ENCODE measurements at regions not wholly inside any gene's neighbourhood (a gene's known extent, or its start where the extent isn't known, plus 50 kb on each side); places are given as distances from the start of the nearest gene placed in this dataset.

DNA sequence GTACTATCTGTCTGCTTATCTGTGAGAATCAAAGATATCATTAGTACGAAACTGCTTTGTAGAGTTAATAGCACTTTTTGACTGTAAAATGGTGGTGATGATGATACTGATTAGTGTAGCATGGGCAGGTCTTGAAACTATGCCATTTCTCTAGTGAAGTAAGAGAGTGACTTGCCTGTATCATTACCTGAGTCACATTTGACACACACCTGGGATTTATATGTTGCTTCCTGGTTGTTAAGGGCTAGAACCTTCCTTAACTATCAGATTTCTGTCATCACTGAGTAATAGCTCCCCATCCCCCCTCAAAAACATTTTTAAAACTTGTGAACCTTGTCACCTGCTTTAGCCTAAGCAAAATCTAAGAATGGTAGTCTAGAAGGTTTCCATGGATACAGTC lies 135.6 kb upstream of the RORB start:
- BruUV-seq (replicated peaks), result no TSS peak

More for the DNA sequence above, 135.6 kb upstream of the RORB start:
- H3K9me1 ChIP-seq (replicated peaks; ENCODE audit: control insufficient read depth, extremely low read depth, insufficient read depth, low read length), result no peaks in the 10 kb centered on the region
- FAIRE-seq (no peak), DNase-seq (ENCODE audit: low read depth, low spot score) (no peak)
- no peak overlapping the region for H3K9ac ChIP-seq (replicated peaks; ENCODE audit: extremely low read depth, insufficient read depth, low read length)
- H3K79me2 ChIP-seq (ENCODE audit: control insufficient read depth, insufficient read depth, low read length), result no peaks in the 10 kb centered on the region
- H4K20me1 ChIP-seq (replicated peaks; ENCODE audit: control insufficient read depth, extremely low read depth, insufficient read depth, low read length), result no peaks in the 10 kb centered on the region
- TF ChIP-seq POLR2AphosphoS5 (IDR thresholded peaks at IDR 0.05; ENCODE audit: insufficient read depth, low read depth, low read length), result no peak
- TF ChIP-seq, protein P1, sequence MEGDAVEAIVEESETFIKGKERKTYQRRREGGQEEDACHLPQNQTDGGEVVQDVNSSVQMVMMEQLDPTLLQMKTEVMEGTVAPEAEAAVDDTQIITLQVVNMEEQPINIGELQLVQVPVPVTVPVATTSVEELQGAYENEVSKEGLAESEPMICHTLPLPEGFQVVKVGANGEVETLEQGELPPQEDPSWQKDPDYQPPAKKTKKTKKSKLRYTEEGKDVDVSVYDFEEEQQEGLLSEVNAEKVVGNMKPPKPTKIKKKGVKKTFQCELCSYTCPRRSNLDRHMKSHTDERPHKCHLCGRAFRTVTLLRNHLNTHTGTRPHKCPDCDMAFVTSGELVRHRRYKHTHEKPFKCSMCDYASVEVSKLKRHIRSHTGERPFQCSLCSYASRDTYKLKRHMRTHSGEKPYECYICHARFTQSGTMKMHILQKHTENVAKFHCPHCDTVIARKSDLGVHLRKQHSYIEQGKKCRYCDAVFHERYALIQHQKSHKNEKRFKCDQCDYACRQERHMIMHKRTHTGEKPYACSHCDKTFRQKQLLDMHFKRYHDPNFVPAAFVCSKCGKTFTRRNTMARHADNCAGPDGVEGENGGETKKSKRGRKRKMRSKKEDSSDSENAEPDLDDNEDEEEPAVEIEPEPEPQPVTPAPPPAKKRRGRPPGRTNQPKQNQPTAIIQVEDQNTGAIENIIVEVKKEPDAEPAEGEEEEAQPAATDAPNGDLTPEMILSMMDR (IDR thresholded peaks at IDR 0.05; ENCODE audit: extremely low read depth in 1 of 2, insufficient read depth in 1 of 2, low read depth in 1 of 2, low read length in 2 of 2), result no peak
- no peak for TF ChIP-seq GATA2 (IDR thresholded peaks at IDR 0.05; ENCODE audit: insufficient read depth, insufficient read length, low read depth, low read length)
- no peak for TF ChIP-seq EZH2 (IDR thresholded peaks at IDR 0.05; ENCODE audit: borderline replicate concordance, low read depth, low read length, severe bottlenecking)
- no peak for TF ChIP-seq MYC (IDR thresholded peaks at IDR 0.05; ENCODE audit: low read depth, low read length)
- TF ChIP-seq FOS (IDR thresholded peaks at IDR 0.05; ENCODE audit: borderline replicate concordance, insufficient read depth, low read length), result no peak
- TF ChIP-seq, protein P2, sequence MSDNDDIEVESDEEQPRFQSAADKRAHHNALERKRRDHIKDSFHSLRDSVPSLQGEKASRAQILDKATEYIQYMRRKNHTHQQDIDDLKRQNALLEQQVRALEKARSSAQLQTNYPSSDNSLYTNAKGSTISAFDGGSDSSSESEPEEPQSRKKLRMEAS (IDR thresholded peaks at IDR 0.05; ENCODE audit: insufficient read depth, insufficient read length), result no peak
- no peak for TF ChIP-seq JUN (IDR thresholded peaks at IDR 0.05; ENCODE audit: borderline replicate concordance, insufficient read depth, insufficient read length, low read depth)
- TF ChIP-seq POLR2A (IDR thresholded peaks at IDR 0.05; ENCODE audit: low read depth, low read length), result no peak
- no peak overlapping the region for H2AFZ ChIP-seq (ENCODE audit: low read depth, low read length)
- H3K4me3 ChIP-seq (replicated peaks in 1 of 3; ENCODE audit: insufficient read depth in 1 of 3, low read depth in 1 of 3, low read length in 3 of 3), result no peak overlapping the region
- dilution Hi-C loops (cut with MboI; ENCODE audit: extremely low pct_ligation_motif_present, low sequenced_read_pairs) (no loop called here), intact Hi-C loops (cut with micrococcal nuclease) (no loop called here)
- H3K27ac ChIP-seq (ENCODE audit: insufficient read depth, low read depth, low read length), result no peak overlapping the region
- H3K4me1 ChIP-seq (ENCODE audit: control insufficient read depth, extremely low read depth, insufficient read depth, low read length), result no peaks in the 10 kb centered on the region
- H3K27me3 ChIP-seq (ENCODE audit: control insufficient read depth in 2 of 2, insufficient read depth in 2 of 2, low read length in 2 of 2), result no peaks in the 10 kb centered on the region
- no peak overlapping the region for H3K4me2 ChIP-seq (ENCODE audit: insufficient read depth, low read length)
- ChIA-PET POLR2A (no interaction called here), CTCF (no interaction called here)
- no peaks in the 10 kb centered on the region for H3K9me3 ChIP-seq (replicated peaks; ENCODE audit: control insufficient read depth, insufficient read depth, low read length)
- no peaks in the 10 kb centered on the region for H3K36me3 ChIP-seq (ENCODE audit: control insufficient read depth in 2 of 2, extremely low read depth in 1 of 2, insufficient read depth in 2 of 2, low read length in 2 of 2)

All from endothelial cell of umbilical vein (primary cell).